Stimulated activated naive CD8-positive, alpha-beta T cell treated with anti-CD3 and anti-CD28 coated beads, Interleukin-15, Interleukin-2, amounts not matched to agents 100 U/mL and 50 U/mL, for 24 hours (primary cell): ENCODE measurements at regions not wholly inside any gene's neighbourhood (a gene's known extent, or its start where the extent isn't known, plus 50 kb on each side); places are given as distances from the start of the nearest gene placed in this dataset.
"Not testable (repeated sequence)": the region's sequence is repeated elsewhere in the genome, so short reads cannot be mapped to it uniquely, and the experiment has no call there.

Source experiments
- ATAC-seq: fragments of 150-1000 bp; cut with Tn5 transposase; one replicate; pipeline ENCODE4 v1.10.0; 2021
- DNase-seq: peaks from one replicate; pipeline ENCODE4 v3.0.0; 2021

DNA sequence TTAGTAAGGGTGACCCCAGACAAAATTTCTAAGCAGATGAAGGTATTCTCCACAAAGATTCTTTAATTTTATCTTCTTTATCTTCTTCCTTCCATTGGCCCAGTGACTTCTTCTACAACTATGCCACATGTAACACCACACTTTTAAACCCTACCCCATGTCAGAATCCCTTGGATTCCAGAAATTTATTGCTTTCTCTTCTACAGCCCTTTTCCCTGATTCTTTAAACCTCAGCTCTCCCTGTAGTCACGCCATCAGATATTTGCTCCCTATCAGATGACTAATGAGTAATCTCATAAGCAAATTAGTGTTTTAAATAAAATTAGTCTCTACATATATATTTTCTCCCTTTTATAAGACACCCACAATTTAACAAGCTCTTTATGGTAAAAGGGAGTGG, 423.4 kb upstream of the CHORDC1 start:
- ATAC-seq (no peak), DNase-seq (no peak)

DNA sequence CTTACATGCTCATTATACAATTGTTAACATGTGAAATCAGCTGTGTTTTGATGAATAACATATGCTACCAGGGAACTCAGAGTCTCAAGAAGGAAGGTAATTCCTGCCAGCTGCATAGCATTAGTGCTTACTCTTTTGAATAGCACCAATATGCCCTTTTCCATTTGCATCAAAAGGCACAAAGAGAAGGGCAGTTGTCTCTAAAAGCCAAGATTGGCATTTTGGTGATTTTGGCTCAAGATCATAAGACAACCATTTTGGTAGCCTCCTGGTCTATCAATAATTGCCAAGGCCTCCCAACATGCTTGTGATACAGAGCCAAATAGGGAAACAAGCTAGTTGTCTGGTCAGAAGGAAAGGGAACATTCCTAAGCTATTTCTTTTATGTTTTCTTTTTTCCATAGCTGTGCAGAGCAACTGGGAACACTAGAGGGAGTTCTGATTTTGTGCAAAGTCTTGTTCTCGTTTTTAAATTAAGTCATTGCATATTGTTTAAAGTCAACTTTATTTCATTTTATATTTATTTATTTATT, 416.7 kb upstream of the CHORDC1 start:
- no peak for DNase-seq
- ATAC-seq: no peak

GRCh38 chr11:90635886-90636285, 413.0 kb upstream of the CHORDC1 start:
- ATAC-seq (no peak), DNase-seq (no peak)

- DNase-seq (no peak), ATAC-seq (no peak)
These were observed 412.3 kb upstream of the CHORDC1 start for GRCh38 chr11:90635151-90635550.

DNA sequence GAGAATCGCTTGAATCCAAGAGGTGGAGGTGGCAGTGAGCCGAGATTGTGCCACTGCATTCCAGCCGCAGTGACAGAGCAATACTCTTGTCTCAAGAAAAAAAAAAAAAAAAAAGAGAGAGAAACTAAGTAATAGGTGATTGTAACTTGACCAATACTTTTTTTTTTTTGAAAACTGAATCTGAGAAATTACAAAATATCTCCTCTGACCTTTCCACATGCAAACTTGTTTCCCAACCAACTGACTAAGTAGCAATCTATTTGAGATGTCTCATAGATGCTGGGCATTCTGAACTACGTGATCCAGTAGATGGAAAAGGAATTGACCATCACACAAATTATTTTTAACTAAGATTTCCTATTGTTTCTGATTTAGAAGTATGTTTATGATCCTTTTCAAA, 407.3 kb upstream of the CHORDC1 start:
- no peak for DNase-seq
- no peak for ATAC-seq

GRCh38 chr11:90629229-90629806, 406.5 kb upstream of the CHORDC1 start:
- no peak for ATAC-seq
- DNase-seq: no peak

- DNase-seq (no peak), ATAC-seq (no peak)
These were observed 391.5 kb upstream of the CHORDC1 start for GRCh38 chr11:90614318-90614717.

DNA sequence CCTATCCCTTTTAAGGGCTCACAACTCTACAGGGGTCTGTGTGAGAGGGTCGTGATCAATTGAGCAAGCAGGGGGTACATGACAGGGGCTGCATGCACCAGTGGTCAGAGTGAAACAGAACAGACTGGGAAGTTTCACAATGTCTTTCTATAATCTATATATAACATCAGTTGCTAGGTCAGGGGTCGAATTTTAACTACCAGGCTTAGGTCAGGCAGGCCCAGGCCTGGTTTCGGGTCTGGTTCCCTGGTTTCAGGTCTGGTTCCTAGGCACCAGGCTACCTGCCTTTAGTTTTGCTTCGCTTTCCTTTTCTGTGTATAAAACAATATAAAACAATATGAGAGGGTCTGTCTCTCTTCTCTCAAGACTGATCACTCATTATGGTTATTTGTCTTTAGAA, 390.2 kb upstream of the CHORDC1 start:
- not testable (repeated sequence) for DNase-seq, ATAC-seq

- ATAC-seq: no peak
These were observed 383.9 kb upstream of the CHORDC1 start for GRCh38 chr11:90606721-90607120.

GRCh38 chr11:90601261-90601660, 378.4 kb upstream of the CHORDC1 start:
- DNase-seq: no peak
- no peak for ATAC-seq

More at GRCh38 chr11:90606721-90607120, 383.9 kb upstream of the CHORDC1 start:
- DNase-seq: no peak

- no peak for ATAC-seq
- DNase-seq: no peak
These were observed 371.8 kb upstream of the CHORDC1 start for GRCh38 chr11:90594658-90595057.

DNA sequence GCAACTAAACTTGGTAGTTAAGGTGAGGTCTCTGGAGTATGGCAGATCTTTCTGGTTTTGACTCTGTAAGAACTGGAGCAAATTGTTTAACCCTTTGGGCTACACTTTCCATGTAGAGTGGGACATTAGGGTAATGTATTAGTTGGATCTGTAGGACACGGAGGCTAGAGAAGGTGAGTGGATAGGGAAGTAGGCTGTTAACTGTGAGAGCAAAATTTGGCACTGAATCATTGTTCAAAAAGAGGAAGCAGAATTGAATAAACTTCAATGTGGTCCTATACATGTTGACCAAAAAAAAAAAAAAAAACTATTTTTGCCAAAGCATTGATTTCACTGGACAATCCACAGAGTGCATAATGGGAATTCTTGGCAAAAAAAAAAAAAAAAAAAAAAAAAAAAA, 370.2 kb upstream of the CHORDC1 start:
- ATAC-seq: no peak
- DNase-seq: no peak

- ATAC-seq: no peak
- DNase-seq: no peak
These were observed 367.4 kb upstream of the CHORDC1 start for GRCh38 chr11:90590286-90590685.

DNA sequence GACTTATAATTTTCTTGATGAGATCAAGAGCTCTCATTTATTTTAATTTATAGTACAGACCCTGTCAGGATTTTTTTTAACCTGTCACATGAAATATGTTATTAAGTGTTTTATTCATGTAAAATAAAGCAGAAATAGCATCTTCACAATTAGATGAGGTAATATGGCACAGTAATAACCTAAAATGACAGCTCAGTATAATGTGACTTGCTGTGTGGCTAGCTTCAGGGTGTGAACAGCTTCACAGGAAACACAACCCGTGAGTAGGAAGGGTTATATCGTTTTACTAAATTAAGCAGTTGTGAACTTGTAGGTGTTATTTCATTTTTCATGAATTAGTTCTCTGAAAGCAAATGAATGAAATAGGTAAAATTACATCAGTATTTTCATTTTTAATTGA, 366.9 kb upstream of the CHORDC1 start:
- ATAC-seq (no peak), DNase-seq (no peak)

DNA sequence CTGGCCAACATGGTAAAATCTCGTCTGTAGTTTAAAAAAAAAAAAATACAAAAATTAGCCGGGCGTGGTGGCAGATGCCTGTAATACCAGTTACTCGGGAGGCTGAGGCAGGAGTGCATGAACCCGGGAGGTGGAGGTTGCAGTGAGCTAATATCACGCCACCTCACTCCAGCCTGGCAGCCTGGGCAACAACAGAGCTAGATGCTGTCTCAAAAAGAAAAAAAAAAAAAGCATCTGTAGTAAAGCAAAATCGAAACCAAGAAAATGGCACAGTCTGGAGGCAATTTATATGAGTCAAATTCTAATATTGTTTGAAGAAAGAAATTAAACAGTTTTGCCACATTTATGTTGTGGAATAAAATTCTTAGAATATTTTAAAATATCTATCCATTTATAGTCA, 365.0 kb upstream of the CHORDC1 start:
- ATAC-seq (no peak), DNase-seq (no peak)

GRCh38 chr11:90585491-90585890, 362.6 kb upstream of the CHORDC1 start:
- no peak for ATAC-seq
- no peak for DNase-seq

DNA sequence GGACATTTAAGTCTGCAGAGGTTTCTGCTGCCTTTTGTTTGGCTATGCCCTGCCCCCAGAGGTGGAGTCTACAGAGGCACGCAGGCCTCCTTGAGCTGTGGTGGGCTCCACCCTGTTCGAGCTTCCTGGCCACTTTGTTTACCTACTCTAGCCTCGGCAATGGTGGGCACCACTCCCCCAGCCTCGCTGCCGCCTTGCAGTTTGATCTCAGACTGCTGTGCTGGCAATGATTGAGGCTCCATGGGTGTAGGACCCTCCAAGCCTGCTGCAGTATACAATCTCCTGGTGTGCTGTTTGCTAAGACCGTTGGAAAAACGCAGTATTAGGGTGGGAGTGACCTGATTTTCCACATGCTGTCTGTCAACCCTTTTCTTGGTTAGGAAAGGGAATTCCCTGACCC, 360.1 kb upstream of the CHORDC1 start:
- not testable (repeated sequence) for ATAC-seq

GRCh38 chr11:90564531-90564930, 341.7 kb upstream of the CHORDC1 start:
- no peak for ATAC-seq

More for the DNA sequence above, 360.1 kb upstream of the CHORDC1 start:
- not testable (repeated sequence) for DNase-seq

DNA sequence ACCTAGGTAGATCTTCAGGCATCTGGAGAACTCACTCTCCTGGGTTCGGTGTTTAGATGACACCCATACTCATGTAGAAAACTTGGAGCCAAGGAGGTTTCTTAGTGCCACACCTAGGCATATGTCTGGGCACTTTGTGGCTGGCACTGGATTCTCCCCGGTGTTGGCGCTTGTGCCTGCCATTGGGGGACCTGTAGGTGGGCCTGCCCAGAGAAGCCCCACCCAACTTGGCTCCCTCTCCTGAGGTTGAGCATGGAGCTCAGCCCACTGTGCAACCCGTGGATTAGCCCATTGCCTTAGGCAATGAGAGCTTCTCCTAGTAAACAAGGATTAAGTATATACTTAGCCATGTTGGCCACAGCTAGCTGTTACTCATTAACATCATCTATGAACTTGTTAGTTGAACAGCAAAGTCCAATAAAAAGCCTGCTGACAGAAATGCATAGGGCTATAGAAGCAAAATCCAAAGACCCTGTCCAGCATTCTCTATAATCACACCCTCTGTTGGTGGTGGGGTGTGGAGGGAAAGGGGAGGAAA, 335.5 kb upstream of the CHORDC1 start:
- ATAC-seq (no peak), DNase-seq (no peak)

More at GRCh38 chr11:90564531-90564930, 341.7 kb upstream of the CHORDC1 start:
- DNase-seq: no peak

DNA sequence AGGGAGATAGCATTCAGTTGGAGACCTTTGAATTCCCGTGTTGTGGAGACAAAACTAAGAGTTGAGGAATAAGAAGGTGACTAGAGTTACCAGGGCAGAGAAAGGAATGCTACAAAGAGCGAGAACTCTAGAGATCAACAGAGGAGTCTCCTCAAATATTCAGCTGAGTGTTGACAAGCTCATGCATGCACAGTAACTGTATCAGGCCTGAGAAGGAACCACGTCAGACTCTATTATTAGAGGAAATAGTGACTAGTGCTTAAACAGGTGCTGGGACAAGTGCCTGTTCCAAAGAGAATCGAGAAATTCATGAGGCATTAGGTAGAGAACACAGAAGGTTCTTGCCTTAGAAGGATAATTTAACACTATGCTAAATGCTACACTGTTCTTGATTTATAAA, 333.8 kb upstream of the CHORDC1 start:
- no peak for DNase-seq
- no peak for ATAC-seq

GRCh38 chr11:90556026-90556425, 333.2 kb upstream of the CHORDC1 start:
- ATAC-seq (no peak), DNase-seq (no peak)

- DNase-seq (no peak), ATAC-seq (no peak)
These were observed 332.6 kb upstream of the CHORDC1 start for GRCh38 chr11:90555477-90555876.

GRCh38 chr11:90542092-90542491, 319.2 kb upstream of the CHORDC1 start:
- ATAC-seq (no peak), DNase-seq (no peak)

GRCh38 chr11:90536301-90536700, 313.5 kb upstream of the CHORDC1 start:
- DNase-seq: no peak
- no peak for ATAC-seq
